ENCODE measurements at regions not wholly inside any gene's neighbourhood (a gene's known extent, or its start where the extent isn't known, plus 50 kb on each side); places are given as distances from the start of the nearest gene placed in this dataset.
A peak's percentile ranks its signal among the peaks of the same experiment; 100 is the strongest.
"Not testable (repeated sequence)": the region's sequence is repeated elsewhere in the genome, so short reads cannot be mapped to it uniquely, and the experiment has no call there.

DNA sequence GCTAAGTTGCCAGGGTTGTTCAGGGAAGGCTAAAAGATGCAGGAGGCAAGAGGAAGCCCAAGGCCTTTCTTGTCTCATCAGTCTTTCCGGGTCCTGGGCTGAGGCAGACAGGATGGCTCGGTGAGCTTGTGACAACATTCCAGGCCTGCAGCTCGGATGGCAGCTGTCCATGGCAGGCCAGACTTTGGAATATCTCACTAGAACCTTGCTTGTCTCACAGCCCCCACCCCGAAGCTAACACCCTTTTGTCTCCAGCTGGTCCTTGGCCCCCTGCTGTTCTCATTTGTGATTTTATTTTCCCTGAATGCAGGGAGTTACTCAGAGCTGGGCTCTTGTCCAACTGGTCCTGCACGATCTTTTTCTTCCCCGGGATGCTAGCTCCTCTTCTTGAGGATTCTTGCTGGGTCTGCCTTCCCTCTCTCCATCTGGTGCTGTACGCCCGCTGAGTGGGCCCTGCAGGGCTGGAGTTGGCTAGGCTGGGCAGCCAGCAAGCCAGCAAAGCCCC, 477.2 kb upstream of the CAMK1G start:
- no peak for DNase-seq (ENCODE audit: low read depth, low spot score)

DNA sequence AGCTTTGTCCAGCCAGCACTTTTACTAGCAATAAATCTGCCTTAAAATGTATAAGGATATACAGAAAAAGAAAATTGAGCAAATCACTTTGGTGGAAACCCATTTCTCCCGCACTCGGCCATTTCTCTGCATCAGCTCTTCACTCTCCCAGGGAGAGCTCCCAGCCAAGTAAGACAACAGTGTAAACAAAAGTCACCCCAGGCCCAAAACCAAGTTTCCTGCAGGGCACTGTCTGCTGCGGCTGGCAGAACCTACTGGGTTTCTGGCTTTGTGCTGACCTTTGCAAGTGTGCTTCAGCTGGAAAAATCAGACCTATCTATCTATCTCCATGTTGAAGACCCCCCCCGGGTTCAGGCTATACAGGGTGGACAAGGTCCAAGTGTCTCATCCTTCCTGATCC, 476.7 kb upstream of the CAMK1G start:
- no peak for DNase-seq (ENCODE audit: low read depth, low spot score)

DNA sequence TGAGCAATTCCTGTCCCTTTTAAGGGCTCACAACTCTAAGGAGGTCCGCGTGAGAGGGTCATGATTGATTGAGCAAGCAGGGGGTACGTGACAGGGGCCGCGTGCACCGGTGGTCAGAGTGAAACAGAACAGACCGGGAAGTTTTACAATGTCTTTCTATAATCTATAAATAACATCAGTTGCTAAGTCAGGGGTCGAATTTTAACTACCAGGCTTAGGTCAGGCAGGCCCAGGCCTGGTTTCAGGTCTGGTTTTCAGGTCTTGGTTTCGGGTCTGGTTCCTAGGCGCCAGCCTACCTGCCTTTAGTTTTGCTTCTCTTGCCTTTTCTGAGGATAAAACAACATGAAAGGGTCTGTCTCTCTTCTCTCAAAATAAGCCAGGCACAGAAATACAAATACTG, 476.0 kb upstream of the CAMK1G start:
- no peak for DNase-seq (ENCODE audit: low read depth, low spot score)

DNA sequence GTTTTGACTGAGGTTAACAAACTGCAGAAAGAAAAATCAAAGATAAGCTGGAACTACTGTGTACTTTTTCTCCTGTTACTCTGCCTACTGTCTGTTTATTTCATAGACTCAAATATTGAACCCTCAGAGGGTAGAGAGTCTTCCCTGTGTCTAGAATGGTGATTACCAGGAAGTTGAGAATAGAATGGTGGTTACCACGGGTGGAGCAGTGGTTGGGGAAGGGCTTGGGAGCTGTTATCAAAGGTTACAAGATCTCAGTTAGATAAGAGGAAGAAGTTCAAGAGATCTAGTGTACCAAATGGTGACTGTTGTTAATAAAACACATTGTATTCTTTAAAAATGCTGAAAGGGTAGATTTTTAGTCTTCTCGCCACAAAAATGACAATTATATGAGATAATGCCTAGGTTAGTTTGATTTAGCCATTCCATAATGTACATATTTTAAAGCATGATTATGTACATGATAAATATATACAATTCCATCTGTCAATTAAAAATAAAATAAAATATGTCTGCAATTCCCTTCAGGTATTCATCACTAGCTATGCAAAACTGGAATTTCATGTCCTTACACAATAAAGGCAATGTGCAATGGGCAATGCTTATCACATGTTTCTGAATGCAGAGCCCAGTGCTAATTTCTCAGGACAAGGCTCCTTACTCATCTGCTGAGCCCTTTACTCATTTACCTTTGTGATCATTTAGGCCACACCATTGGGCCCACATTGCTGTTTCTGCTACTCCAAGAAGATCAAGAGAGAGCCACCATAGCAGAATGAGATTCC, 474.3 kb upstream of the CAMK1G start:
- DNase-seq (ENCODE audit: low read depth, low spot score), result no peak

DNA sequence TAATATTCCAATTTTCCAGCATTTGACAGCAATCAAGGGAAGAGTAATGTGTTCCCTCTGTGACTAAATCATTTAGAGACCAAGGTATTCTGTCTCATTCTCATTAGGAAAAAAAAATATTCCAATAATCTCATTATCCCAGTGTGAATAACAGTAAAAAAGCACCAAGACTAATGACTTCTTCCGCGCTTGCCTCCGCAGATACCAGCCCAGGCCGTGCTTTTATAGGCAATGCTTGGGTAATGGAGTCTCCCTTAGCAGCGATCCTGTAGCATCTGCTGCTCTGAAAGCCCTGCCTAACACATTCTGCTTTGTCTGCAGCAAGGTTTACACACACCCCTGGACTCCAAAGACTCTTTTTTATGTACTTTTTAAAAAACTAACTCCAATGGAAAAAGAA, 470.0 kb upstream of the CAMK1G start:
- DNase-seq (ENCODE audit: low read depth, low spot score), result no peak

DNA sequence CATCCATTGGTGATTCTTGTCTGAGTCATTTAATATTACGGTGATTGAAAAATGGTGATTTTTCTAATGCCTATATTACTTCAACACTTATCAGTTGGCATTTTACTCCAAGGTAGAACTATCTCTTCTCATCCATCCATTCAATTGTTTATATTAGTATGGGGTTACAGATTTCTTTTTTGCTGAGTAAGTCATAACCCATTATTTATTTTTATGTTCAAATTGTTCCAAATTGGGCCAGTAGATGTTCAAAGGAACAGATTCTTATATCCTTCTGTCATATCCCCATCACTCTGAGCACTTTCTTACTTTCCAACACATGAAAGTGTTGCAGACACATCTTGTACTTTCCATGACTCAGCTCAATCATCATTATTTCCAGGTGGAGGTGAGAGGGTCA, 466.8 kb upstream of the CAMK1G start:
- no peak for DNase-seq (ENCODE audit: low read depth, low spot score)

DNA sequence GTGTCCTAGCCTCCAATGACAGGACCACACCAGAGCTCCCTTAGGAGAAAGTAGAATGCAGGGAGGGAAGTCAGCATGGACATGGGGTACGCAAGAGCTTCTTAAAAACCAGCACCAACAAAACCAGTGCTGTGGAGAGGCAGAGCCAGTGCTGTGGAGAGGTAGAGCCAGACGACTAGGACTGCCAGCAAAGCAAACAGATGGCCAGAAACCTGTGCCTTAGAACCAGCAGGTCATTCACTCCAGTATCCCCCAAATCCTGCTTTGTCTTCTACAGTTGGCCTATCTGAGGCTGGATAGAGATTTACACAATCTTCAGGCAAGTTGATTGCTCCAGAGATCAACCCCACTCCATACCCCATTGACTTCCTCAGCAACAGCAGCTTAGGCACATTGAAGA, 459.9 kb upstream of the CAMK1G start:
- DNase-seq (ENCODE audit: low read depth, low spot score), result no peak

DNA sequence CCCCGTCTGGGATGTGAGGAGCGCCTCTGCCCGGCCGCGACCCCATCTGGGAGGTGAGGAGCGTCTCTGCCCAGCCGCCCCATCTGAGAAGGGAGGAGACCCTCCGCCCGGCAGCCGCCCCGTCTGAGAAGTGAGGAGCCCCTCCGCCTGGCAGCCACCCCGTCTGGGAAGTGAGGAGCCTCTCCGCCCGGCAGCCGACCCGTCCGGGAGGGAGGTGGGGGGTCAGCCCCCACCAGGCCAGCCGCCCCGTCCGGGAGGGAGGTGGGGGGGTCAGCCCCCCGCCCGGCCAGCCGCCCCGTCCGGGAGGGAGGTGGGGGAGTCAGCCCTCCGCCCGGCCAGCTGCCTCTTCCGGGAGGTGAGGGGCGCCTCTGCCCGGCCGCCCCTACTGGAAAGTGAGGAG, 454.4 kb upstream of the CAMK1G start:
- DNase-seq (ENCODE audit: low read depth, low spot score), result not testable (repeated sequence)

DNA sequence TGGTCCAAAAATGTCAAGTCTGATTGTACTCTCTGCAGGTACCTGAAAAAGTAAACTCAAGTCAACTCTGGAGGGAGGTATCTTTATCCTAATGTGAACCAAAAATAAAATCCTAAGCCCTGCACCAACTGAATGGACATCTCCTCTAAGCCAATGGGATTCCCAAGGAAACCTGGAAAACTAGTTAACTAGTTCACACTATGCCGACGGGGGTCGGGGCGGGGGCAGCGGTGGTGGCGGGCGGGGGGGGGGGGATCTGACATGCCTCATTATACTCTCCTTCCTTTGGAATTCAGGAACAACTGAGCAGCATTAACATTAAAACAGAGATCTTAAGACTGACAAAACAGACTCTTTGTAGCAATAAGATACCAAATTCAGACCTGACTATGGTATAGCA, 452.6 kb upstream of the CAMK1G start:
- no peak for DNase-seq (ENCODE audit: low read depth, low spot score)

DNA sequence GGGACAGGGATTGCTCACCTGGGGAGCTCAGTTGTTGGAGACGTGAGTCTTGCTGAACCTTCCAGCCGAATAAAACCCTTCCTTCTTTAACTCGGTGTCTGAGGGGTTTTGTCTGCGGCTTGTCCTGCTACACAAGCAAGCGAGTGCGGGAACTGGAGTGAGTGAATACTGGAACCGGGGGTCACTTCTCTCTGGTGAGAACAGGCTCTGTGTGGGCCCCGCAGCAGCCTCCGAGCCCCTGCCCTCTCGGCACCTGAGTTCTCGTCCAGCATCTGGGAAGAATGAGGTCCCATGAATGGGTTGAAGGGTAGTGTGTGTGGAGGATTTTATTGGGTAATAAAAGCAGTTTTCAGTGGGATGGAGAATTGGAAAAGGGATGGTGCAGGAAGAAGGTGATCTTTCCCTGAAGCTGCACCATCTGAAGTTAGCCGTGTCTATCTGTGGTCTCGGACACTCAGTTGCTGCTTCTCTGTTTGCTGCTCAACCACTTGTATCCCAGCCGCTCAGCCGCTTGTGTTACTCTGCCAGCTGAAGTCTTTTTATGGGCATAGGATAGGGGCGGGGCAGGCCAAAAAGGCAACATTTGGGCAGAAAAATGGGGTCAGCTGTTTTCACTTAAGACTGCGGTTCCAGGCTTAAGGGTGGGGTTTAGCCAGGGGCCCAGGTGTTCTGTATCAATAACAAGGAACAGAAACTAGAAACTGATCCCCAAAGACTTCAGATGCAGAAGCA, 450.6 kb upstream of the CAMK1G start:
- no peak for DNase-seq (ENCODE audit: low read depth, low spot score)

DNA sequence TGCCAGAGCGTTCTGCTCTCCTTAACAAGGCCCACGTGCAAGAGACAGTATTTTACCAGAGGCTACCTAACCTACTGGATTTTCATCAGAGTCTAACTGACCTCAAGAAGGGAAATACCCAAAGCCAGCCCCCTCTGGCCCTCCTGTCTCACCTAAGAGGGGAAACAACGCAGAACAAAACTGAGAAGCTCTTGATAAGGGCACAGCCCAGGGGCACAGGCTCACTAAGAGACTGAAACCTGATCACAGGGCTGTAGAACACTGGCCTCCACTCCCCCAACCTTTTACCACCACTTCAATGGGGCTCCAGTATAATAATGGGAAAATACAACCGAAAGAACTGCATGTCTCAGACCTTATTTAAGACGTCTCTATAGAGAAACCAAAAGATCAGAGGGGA, 449.5 kb upstream of the CAMK1G start:
- DNase-seq (ENCODE audit: low read depth, low spot score), result no peak

DNA sequence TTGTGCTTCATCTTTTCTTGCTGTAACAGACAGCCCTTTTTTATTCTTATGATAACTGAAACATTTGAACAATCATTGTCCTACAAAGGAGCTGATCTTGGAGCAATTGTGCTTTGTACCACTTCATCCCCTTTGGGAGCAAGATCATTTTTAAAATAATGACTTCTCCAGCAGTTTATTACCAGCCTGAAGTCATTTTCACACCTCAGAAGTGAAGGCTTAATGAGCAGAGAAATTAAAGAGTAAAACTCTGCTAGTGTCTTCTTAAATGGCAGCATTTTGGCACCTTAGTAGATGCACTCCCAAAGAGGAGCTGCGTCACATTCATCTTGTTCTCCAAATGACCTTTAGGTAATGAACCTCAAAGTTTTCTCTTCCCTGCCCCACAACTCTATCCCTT, 439.6 kb upstream of the CAMK1G start:
- no peak for DNase-seq (ENCODE audit: low read depth, low spot score)

DNA sequence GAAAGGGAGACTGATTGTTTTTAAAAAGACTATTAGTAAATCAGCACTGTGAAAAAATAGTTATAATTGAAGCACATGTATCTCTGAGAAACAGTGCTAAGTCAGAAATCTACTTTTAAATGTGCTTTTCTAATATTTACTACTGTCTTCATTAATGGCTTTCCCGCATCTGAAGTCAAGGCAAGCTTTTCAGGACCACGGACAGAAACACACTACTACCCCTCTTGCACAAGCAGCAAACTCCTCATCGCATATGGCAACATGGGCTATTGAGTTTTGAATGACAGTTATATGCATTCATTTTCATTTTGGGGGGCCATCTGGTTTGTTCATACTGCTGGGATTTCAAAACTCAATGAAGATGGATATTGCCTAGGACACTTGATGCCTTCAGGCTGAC, 433.4 kb upstream of the CAMK1G start:
- DNase-seq (ENCODE audit: low read depth, low spot score), result no peak

DNA sequence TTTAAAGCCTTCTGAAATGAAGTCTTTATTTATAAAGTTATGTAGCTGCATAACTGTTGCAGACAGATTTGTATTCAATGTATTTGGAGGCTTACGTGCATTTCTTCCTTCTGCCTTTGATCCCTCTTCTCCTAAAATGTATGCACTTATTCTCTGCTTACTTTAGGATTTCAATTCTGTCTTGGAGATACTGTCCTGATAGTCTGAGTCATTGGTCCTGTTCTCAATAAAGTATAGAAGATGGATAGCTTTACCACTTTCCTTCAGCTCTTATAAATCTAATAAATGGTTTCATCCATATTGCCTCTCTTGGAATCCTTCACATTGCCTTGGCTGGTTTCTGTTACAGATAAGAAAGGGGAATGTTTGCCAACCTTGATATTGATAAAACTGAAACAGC, 430.1 kb upstream of the CAMK1G start:
- no peak for DNase-seq (ENCODE audit: low read depth, low spot score)

DNA sequence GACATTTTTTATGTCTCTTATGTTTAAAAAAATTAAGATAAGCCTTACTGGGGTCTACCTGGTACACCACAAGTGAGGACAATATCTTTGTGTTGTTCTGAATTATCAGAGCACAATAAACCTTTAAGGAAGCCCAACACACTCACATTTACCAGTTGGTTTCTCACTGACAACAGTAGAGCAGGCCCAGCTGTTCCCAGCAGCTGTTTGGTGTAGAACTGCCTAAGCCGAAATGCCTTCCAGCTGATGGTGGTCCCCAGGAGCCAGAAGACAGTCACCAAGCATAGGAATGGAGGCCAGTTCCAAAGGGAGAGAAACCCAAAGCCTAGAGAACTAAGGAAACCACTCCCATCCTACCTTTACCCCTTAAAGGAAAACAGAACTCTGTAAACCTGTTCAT, 428.6 kb upstream of the CAMK1G start:
- DNase-seq (ENCODE audit: low read depth, low spot score), result no peak

DNA sequence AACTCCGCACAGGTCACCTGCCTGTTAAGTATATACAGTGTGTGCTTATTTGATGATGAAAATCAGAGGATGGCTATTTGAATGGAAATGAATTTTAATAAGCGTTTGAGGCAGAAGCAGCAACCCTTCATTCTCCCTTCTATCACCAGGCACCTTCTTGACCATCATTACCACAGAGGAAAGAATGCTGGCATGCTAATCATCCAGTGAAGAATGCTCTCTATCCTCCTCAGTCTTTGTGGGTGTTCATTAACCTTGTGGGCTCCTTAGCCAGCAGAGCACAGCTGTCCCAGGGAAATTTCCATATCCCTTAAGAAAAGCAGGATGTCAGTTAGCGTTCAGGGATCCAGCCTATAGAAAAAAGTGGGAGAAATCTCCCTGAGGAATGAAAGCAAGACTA, 428.0 kb upstream of the CAMK1G start:
- DNase-seq (ENCODE audit: low read depth, low spot score), result peak; percentile 80

DNA sequence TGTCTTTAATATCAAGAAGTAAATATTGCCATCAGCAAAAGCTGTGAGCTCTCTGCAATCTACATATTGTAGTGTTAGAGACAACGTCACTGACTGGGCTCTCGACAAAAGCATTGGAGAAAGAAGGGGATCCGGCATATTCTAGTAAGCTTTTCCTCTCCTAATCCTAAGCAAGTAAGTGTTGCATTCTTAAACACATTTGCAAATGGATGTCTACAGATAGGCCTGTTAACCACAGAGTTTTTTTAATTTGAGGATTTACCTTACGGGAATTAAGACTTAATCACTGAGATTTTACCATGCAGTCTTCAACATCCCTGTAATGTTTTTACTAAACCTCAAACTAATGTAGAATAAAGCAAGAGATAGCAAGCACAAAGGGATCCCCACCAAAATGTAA, 426.5 kb upstream of the CAMK1G start:
- DNase-seq (ENCODE audit: low read depth, low spot score), result no peak

DNA sequence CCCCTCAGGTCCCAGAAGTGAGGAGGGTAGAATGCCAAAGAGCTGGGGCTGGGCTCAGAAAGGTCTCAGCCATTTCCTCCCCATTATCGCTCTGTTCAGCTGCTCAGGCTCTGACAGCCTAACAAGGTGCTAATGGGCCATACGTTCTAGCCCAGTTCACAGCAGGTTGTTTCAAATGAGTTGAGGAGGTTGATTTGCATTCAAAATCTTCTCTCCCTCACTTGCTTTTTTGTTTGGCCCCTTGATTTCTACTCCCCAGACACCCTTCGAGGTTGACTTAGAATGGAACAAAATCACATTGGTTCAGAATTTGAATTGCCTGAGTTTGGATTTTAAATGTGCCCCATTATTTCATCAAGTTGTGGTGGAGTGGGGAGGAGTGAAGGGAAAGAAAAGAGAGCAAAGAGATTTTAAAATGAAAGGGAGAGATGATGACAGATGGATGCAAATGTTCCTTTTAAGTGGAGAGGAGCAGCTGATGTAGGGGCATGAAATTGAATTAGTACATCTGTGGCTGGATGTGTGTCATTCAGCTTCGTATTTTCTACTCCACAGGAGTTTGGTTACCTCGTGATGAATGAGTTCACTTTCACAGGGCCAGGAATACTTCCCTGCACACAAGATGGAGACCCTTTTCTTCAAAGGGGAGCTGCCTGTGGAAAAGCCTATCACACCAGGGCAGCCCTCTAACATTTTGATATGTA, 425.8 kb upstream of the CAMK1G start:
- DNase-seq (ENCODE audit: low read depth, low spot score), result peak; percentile 82

DNA sequence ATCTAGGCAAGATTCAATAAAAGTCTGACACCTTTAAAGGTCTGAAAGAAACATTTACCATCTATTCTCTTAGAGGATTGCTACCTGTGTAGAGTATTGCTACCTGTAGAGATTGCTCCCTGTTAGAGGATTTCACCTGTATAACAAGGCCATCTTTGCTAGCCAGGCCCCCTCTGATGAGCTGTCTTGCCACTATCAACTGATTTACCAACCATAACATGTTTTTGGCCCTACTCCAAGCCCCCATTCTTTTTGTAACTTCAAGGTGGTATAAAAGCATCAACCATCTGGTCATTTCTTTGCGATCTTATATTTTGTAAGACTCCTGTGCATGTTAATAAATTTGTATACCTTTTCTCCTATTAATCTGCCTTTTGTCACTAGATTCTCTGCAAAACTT, 424.7 kb upstream of the CAMK1G start:
- DNase-seq (ENCODE audit: low read depth, low spot score), result no peak

DNA sequence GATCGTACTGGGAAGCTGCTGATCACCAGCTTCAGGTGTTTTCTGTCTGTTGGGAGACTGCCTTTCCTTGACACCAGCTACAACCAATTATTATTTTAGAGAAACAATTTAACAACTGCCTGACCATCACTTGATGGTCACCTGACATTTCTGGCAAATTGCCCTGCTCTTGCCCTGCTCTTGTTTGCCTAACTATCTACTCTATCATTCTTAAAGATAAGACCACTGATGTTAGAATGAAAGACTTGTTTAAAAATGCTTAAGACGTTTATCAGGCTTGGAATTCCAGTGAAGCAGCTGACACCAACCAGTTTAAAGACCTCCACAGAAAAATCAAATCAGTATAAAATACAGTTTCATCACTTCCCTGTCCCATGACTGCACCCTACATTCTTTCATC, 423.3 kb upstream of the CAMK1G start:
- DNase-seq (ENCODE audit: low read depth, low spot score), result no peak

DNA sequence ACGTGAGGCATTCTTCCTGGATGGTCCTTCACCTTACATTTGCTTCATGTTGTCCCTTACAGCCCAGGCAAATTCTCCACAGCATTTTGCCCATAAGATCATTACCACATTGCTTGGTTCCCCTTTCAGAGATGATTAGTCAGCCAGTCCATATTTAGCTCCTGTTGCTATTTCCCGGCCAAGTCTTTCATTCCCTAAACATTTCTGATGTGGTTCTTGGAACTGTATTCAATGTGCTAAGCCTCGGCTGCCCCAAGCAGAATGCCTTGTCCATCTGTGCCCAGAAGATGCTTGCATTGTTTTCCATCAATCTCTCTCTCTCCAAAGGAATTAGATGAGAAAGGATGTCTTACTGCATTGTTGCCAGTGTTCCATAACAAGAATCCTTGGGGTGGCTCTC, 420.9 kb upstream of the CAMK1G start:
- DNase-seq (ENCODE audit: low read depth, low spot score), result no peak

DNA sequence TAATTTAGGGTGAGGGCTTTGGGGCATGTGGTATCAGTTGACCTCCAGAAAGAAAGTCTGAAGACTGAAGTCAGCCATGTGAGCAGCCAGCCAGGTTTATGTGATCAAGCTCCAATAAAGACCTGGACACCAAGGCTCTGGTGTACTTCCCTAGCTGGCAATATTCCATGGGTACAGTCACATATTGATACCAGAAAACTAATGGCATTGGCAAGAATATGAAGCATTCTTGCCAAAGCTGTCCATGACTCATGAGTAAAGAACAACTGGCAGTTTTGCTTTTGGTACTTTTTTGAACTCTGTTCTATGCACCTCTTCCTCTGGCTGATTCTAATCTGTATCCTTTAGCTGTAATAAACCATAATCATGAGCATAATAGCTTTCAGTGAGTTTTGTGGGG, 415.3 kb upstream of the CAMK1G start:
- no peak for DNase-seq (ENCODE audit: low read depth, low spot score)

DNA sequence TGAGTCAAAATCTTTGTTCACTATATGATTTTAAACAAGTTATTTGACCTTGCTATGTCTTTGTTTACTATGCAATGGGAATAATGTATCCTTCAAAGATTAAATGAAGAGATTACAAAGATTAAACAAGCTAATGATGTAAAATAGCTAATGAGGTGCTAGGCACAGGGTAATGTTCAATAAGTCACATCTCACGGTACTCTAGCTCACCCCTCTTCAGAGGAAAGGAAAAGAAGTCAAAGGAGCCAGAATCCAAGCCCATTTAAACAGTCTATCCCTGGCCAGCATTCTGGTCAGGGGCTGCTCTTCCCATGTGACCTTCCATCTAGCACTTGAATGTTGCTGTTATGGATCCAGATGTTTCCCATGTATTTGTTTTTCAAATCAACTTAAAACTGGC, 412.4 kb upstream of the CAMK1G start:
- DNase-seq (ENCODE audit: low read depth, low spot score), result no peak

All from iPS DF 19.7 (cell line).